ENCODE measurements at regions not wholly inside any gene's neighbourhood (a gene's known extent, or its start where the extent isn't known, plus 50 kb on each side); places are given as distances from the start of the nearest gene placed in this dataset.
"Not testable (repeated sequence)": the region's sequence is repeated elsewhere in the genome, so short reads cannot be mapped to it uniquely, and the experiment has no call there.

DNA sequence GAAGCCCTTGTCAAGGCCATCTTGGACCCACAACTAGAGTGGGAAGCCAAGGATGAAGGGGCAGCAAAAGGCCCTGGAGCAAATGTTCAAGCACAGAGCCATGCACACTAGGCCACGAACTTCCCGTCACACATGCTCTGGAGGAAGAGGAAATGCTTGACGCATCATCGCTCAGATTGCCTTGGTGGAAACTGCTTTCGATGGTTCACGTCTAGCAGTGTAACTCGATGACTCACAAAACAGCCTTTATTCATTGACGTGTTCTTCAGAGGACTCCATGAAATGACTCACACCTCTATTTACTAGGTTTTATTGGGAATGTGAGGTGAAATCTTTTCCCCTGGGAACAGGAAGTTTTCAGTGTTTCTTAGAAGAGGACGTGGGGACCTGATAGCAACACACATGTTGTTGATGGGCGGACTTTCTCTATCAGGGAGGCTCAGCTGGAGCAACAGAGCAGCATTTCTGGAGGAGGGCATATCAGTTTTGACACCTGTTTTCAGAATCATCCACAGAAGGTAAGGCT lies 79.8 kb upstream of the FLT1 start:
- H3K36me3 Mint-ChIP-seq (ENCODE audit: low read depth), result no peaks in the 10 kb centered on the region
- H3K4me3 ChIP-seq (ENCODE audit: low read length), result no peak overlapping the region
- no peaks in the 10 kb centered on the region for H3K9me3 ChIP-seq (ENCODE audit: control insufficient read depth, low read length)
- H3K27me3 ChIP-seq (ENCODE audit: control insufficient read depth, insufficient read depth, low read length, poor library complexity, severe bottlenecking), result no peaks in the 10 kb centered on the region
- H3K36me3 ChIP-seq (ENCODE audit: control insufficient read depth, insufficient read depth, low read length), result no peaks in the 10 kb centered on the region
- no peak overlapping the region for H3K4me3 Mint-ChIP-seq
- no peak overlapping the region for H3K27ac ChIP-seq (ENCODE audit: low read depth, low read length)
- 83 to 90% methylated on average over 7 to 10 of the region's 10 CpGs for WGBS, 2 experiments (ENCODE audit: insufficient coverage in 1 of 2, insufficient read length in 1 of 2)
- peaks cover 4% of the 10 kb centered on the region for H3K4me1 Mint-ChIP-seq
- TF ChIP-seq, protein P1, sequence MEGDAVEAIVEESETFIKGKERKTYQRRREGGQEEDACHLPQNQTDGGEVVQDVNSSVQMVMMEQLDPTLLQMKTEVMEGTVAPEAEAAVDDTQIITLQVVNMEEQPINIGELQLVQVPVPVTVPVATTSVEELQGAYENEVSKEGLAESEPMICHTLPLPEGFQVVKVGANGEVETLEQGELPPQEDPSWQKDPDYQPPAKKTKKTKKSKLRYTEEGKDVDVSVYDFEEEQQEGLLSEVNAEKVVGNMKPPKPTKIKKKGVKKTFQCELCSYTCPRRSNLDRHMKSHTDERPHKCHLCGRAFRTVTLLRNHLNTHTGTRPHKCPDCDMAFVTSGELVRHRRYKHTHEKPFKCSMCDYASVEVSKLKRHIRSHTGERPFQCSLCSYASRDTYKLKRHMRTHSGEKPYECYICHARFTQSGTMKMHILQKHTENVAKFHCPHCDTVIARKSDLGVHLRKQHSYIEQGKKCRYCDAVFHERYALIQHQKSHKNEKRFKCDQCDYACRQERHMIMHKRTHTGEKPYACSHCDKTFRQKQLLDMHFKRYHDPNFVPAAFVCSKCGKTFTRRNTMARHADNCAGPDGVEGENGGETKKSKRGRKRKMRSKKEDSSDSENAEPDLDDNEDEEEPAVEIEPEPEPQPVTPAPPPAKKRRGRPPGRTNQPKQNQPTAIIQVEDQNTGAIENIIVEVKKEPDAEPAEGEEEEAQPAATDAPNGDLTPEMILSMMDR (conservative IDR thresholded peaks at IDR 0.05), result no peak
- peaks cover 15% of the 10 kb centered on the region for H3K27me3 Mint-ChIP-seq (ENCODE audit: insufficient read depth)
- no peak overlapping the region for H3K27ac Mint-ChIP-seq
- DNase-seq, result no peak
- H3K4me1 ChIP-seq (ENCODE audit: control insufficient read depth, insufficient read depth, low read length), result no peaks in the 10 kb centered on the region
- H3K9ac ChIP-seq (ENCODE audit: extremely low read depth, low read length, poor library complexity, severe bottlenecking), result no peak overlapping the region
- H3K9me3 Mint-ChIP-seq, result no peaks in the 10 kb centered on the region

DNA sequence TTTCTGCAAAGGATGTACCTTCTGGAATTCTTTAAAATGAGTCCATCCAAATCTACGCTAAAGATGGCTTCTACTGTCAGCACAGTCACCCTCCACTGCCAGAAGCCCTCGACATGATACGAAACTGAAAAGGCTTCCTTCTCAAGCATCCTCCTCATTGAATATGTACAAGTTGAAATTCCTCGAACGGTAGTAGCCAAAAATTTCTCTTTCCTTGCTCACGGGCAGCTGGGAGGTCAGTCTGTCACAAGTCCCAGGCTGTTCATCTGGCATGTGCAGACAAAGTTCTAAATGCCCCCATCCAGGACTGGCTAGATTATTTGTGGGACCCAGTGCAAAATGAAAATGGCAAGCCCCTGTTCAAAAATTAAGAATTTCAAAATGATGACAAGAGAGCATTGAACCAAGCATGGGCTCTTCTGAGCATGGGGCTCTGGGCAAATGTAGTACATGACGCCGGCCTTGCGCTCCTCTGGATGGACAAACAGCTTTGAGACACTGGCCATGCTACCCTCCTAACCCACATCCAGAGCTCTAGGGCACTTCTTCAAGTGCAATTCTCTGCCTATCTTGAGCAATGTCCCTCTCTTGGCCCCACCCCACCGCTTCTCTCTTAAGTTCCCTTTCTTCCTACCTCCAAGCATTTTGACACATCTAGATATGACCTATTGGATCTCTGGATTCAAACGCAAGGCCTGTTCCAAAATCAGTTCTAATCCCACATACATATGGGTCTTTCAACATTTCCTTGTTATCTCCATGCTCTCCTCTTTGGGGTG lies 78.9 kb upstream of the FLT1 start:
- no peaks in the 10 kb centered on the region for H3K9me3 ChIP-seq (ENCODE audit: control insufficient read depth, low read length)
- H3K4me3 Mint-ChIP-seq, result no peak overlapping the region
- H3K4me3 ChIP-seq (ENCODE audit: low read length), result no peak overlapping the region
- TF ChIP-seq, protein P1 (conservative IDR thresholded peaks at IDR 0.05), result no peak
- 88 to 90% methylated on average over 10 to 11 of the region's 11 CpGs for WGBS, 2 experiments (ENCODE audit: insufficient coverage in 1 of 2, insufficient read length in 1 of 2)
- H3K27ac Mint-ChIP-seq, result no peak overlapping the region
- H3K36me3 ChIP-seq (ENCODE audit: control insufficient read depth, insufficient read depth, low read length), result no peaks in the 10 kb centered on the region
- DNase-seq, result no peak
- H3K36me3 Mint-ChIP-seq (ENCODE audit: low read depth), result no peaks in the 10 kb centered on the region
- peaks cover 2% of the 10 kb centered on the region for H3K4me1 Mint-ChIP-seq
- H3K27me3 Mint-ChIP-seq (ENCODE audit: insufficient read depth), result peaks cover 15% of the 10 kb centered on the region
- no peaks in the 10 kb centered on the region for H3K27me3 ChIP-seq (ENCODE audit: control insufficient read depth, insufficient read depth, low read length, poor library complexity, severe bottlenecking)
- H3K4me1 ChIP-seq (ENCODE audit: control insufficient read depth, insufficient read depth, low read length), result no peaks in the 10 kb centered on the region
- H3K27ac ChIP-seq (ENCODE audit: low read depth, low read length), result no peak overlapping the region
- H3K9me3 Mint-ChIP-seq, result no peaks in the 10 kb centered on the region
- H3K9ac ChIP-seq (ENCODE audit: extremely low read depth, low read length, poor library complexity, severe bottlenecking), result no peak overlapping the region

DNA sequence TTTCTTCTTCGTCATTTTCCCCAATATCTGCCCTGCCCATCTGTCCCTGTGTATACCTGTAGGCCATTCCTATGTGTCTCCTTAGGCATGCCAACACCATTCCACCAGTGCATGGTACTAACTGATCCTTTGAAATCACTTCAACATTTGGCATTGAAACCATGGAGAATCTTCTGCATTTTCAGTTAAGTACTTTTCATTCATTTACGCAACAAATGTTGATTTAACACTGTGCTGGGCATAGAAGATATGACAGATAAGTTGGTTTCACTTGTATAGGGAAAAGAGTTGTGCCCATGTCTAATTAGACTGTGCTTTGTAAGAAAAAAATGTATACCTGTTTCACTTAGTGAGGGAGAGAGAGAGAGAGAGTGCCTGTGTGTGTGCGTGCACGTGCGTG lies 77.9 kb upstream of the FLT1 start:
- Mint-ChIP-seq H3K36me3 (ENCODE audit: low read depth) (no peaks in the 10 kb centered on the region), H3K27me3 (ENCODE audit: insufficient read depth) (peaks cover 9% of the 10 kb centered on the region), H3K9me3 (no peaks in the 10 kb centered on the region), H3K27ac (no peak overlapping the region), H3K4me1 (peaks cover 2% of the 10 kb centered on the region), H3K4me3 (no peak overlapping the region)
- 98 to 100% methylated on average over 2 to 5 of the region's 5 CpGs for WGBS, 2 experiments (ENCODE audit: insufficient coverage in 1 of 2, insufficient read length in 1 of 2)
- TF ChIP-seq, protein P1 (conservative IDR thresholded peaks at IDR 0.05), result no peak
- H3K9ac ChIP-seq (ENCODE audit: extremely low read depth, low read length, poor library complexity, severe bottlenecking), result no peak overlapping the region
- no peaks in the 10 kb centered on the region for H3K9me3 ChIP-seq (ENCODE audit: control insufficient read depth, low read length)
- no peak overlapping the region for H3K27ac ChIP-seq (ENCODE audit: low read depth, low read length)
- H3K4me1 ChIP-seq (ENCODE audit: control insufficient read depth, insufficient read depth, low read length), result no peaks in the 10 kb centered on the region
- no peak for DNase-seq
- no peaks in the 10 kb centered on the region for H3K36me3 ChIP-seq (ENCODE audit: control insufficient read depth, insufficient read depth, low read length)
- no peaks in the 10 kb centered on the region for H3K27me3 ChIP-seq (ENCODE audit: control insufficient read depth, insufficient read depth, low read length, poor library complexity, severe bottlenecking)
- H3K4me3 ChIP-seq (ENCODE audit: low read length), result no peak overlapping the region

DNA sequence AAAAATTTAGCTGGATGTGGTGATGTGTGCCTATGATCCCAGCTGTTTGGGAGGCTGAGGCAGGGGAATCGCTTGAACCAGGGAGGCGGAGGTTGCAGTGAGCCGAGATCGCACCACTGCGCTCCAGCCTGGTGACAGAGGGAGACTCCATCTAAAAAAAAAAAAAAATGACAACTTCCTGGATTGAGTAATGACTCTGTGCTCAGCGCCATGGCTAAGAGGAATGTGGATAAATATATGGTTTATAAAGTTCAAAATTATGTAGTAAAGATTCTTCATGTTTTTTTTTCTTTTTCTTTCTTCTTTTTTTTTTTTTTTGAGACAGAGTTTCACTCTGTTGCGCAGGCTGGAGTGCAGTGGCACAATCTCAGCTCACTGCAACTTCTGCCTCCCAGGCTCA lies 75.4 kb upstream of the FLT1 start:
- not testable (repeated sequence) for H3K9ac ChIP-seq (ENCODE audit: extremely low read depth, low read length, poor library complexity, severe bottlenecking); H3K27me3 Mint-ChIP-seq (ENCODE audit: insufficient read depth); H3K9me3 Mint-ChIP-seq; H3K36me3 Mint-ChIP-seq (ENCODE audit: low read depth); H3K4me3 ChIP-seq (ENCODE audit: low read length); H3K9me3 ChIP-seq (ENCODE audit: control insufficient read depth, low read length); H3K27ac Mint-ChIP-seq; H3K4me1 ChIP-seq (ENCODE audit: control insufficient read depth, insufficient read depth, low read length); H3K27ac ChIP-seq (ENCODE audit: low read depth, low read length); H3K4me3 Mint-ChIP-seq; H3K27me3 ChIP-seq (ENCODE audit: control insufficient read depth, insufficient read depth, low read length, poor library complexity, severe bottlenecking); DNase-seq; H3K36me3 ChIP-seq (ENCODE audit: control insufficient read depth, insufficient read depth, low read length); H3K4me1 Mint-ChIP-seq
- WGBS, 2 experiments (ENCODE audit: insufficient coverage in 1 of 2, insufficient read length in 1 of 2), result 93 to 100% methylated on average over 1 to 6 of the region's 7 CpGs

Data from endodermal cell (in vitro differentiated cells).